ENCODE measurements at regions not wholly inside any gene's neighbourhood (a gene's known extent, or its start where the extent isn't known, plus 50 kb on each side); places are given as distances from the start of the nearest gene placed in this dataset.

DNA sequence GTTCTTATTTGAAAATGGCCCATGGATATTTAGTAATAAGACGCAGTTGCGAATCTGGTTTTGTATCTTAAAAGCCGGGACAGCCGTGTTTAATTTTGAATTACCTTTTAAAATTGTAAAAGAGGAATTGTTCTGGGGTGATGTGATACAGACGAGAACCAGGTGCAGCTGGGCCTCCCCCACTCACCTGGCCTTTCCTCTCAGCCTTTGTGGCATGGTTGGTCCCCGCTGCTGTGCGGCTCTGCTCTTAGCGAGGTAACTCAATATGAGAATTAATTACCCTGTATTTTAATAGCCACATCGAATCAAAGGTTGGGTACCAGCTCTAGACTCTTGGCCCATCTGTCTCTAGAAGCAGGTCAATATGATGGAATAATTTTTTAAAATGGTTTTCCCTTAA lies 56.5 kb upstream of the DACT2 start:
- Histone ChIP-seq H3K79me2 (ENCODE audit: insufficient read depth, low read depth, low read length) (no peaks in the 10 kb centered on the region), H4K20me1 (ENCODE audit: insufficient read depth, low read length) (no peaks in the 10 kb centered on the region), H3K4me3 (ENCODE audit: low read depth, low read length, poor library complexity, severe bottlenecking) (no peak overlapping the region), H3K27ac (ENCODE audit: low read depth, low read length, poor library complexity, severe bottlenecking) (no peak overlapping the region), H2AFZ (ENCODE audit: low read length) (no peak overlapping the region), H3K36me3 (ENCODE audit: insufficient read depth, low read length) (no peaks in the 10 kb centered on the region), H3K9me2 (ENCODE audit: insufficient read depth, low read length) (no peaks in the 10 kb centered on the region), H3K4me1 (ENCODE audit: insufficient read depth, low read length, poor library complexity, severe bottlenecking) (no peaks in the 10 kb centered on the region), H3K9me3 (ENCODE audit: low read length) (no peaks in the 10 kb centered on the region), H3K4me2 (ENCODE audit: low read length) (no peak overlapping the region)
- intact Hi-C loops (cut with micrococcal nuclease; ENCODE audit: unreplicated experiment) = no loop called here
- DNase-seq (ENCODE audit: low spot score) = no peak
- ChIA-PET CTCF (ENCODE audit: unreplicated experiment) (no interaction called here), POLR2A (interaction anchor here (0.7 kb wide), 1 partner anchor 97 kb away, joined by 3 read pairs; no protein-coding TSS in a partner anchor)
- TF ChIP-seq, protein P1, sequence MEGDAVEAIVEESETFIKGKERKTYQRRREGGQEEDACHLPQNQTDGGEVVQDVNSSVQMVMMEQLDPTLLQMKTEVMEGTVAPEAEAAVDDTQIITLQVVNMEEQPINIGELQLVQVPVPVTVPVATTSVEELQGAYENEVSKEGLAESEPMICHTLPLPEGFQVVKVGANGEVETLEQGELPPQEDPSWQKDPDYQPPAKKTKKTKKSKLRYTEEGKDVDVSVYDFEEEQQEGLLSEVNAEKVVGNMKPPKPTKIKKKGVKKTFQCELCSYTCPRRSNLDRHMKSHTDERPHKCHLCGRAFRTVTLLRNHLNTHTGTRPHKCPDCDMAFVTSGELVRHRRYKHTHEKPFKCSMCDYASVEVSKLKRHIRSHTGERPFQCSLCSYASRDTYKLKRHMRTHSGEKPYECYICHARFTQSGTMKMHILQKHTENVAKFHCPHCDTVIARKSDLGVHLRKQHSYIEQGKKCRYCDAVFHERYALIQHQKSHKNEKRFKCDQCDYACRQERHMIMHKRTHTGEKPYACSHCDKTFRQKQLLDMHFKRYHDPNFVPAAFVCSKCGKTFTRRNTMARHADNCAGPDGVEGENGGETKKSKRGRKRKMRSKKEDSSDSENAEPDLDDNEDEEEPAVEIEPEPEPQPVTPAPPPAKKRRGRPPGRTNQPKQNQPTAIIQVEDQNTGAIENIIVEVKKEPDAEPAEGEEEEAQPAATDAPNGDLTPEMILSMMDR (conservative IDR thresholded peaks at IDR 0.05; ENCODE audit: low read length) = no peak
- TF ChIP-seq EZH2phosphoT487 (IDR thresholded peaks at IDR 0.05; ENCODE audit: borderline replicate concordance, low read depth, low read length) = no peak
- BruUV-seq (replicated peaks) = no TSS peak

- no peaks in the 10 kb centered on the region for H3K36me3 ChIP-seq (ENCODE audit: insufficient read depth, low read length)
- H4K20me1 ChIP-seq (ENCODE audit: insufficient read depth, low read length) = no peaks in the 10 kb centered on the region
- H3K79me2 ChIP-seq (ENCODE audit: insufficient read depth, low read depth, low read length) = no peaks in the 10 kb centered on the region
- H3K4me2 ChIP-seq (ENCODE audit: low read length) = no peak overlapping the region
- BruUV-seq (replicated peaks) = no TSS peak
- no peaks in the 10 kb centered on the region for H3K4me1 ChIP-seq (ENCODE audit: insufficient read depth, low read length, poor library complexity, severe bottlenecking)
- no peaks in the 10 kb centered on the region for H3K9me2 ChIP-seq (ENCODE audit: insufficient read depth, low read length)
- no peak overlapping the region for H2AFZ ChIP-seq (ENCODE audit: low read length)
- CTCF ChIA-PET (ENCODE audit: unreplicated experiment) = no interaction called here
- TF ChIP-seq, protein P1 (conservative IDR thresholded peaks at IDR 0.05; ENCODE audit: low read length) = no peak
- no peak for TF ChIP-seq EZH2phosphoT487 (IDR thresholded peaks at IDR 0.05; ENCODE audit: borderline replicate concordance, low read depth, low read length)
- no peak for DNase-seq (ENCODE audit: low spot score)
- intact Hi-C loops (cut with micrococcal nuclease; ENCODE audit: unreplicated experiment) = no loop called here
- POLR2A ChIA-PET = no interaction called here
- H3K4me3 ChIP-seq (ENCODE audit: low read depth, low read length, poor library complexity, severe bottlenecking) = no peak overlapping the region
- no peak overlapping the region for H3K27ac ChIP-seq (ENCODE audit: low read depth, low read length, poor library complexity, severe bottlenecking)
- no peaks in the 10 kb centered on the region for H3K9me3 ChIP-seq (ENCODE audit: low read length)
Observed at GRCh38 chr6:168376811-168377483, 57.4 kb upstream of the DACT2 start.

DNA sequence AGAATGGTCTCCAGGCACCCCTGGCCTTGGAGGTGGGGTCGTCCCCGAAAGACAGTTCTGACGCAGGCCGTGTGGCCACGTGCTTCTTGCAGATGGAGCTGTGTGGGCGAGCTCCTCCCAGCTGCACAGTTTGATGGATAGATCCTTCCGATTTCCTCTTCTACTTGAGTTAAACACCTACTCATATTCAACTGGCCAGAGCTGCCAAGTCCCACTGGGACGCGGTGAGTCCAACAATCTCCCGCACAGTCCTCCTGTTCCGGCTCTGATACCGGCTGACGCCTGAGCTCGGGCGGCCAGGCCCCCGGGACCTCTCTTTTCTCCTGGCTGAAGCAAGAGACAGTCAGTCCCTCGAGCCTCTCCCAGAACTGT lies 57.9 kb upstream of the DACT2 start:
- Histone ChIP-seq H3K9me3 (ENCODE audit: low read length) (no peaks in the 10 kb centered on the region), H3K4me1 (ENCODE audit: insufficient read depth, low read length, poor library complexity, severe bottlenecking) (no peaks in the 10 kb centered on the region), H3K36me3 (ENCODE audit: insufficient read depth, low read length) (no peaks in the 10 kb centered on the region), H3K79me2 (ENCODE audit: insufficient read depth, low read depth, low read length) (no peaks in the 10 kb centered on the region), H3K4me3 (ENCODE audit: low read depth, low read length, poor library complexity, severe bottlenecking) (no peak overlapping the region), H2AFZ (ENCODE audit: low read length) (no peak overlapping the region), H3K9me2 (ENCODE audit: insufficient read depth, low read length) (no peaks in the 10 kb centered on the region), H3K27ac (ENCODE audit: low read depth, low read length, poor library complexity, severe bottlenecking) (no peak overlapping the region), H3K4me2 (ENCODE audit: low read length) (no peak overlapping the region), H4K20me1 (ENCODE audit: insufficient read depth, low read length) (no peaks in the 10 kb centered on the region)
- ChIA-PET POLR2A (interaction anchor here (0.6 kb wide), 1 partner anchor 1225 kb away, joined by 3 read pairs; no protein-coding TSS in a partner anchor), CTCF (ENCODE audit: unreplicated experiment) (no interaction called here)
- intact Hi-C loops (cut with micrococcal nuclease; ENCODE audit: unreplicated experiment) = no loop called here
- TF ChIP-seq, protein P1 (conservative IDR thresholded peaks at IDR 0.05; ENCODE audit: low read length) = no peak
- no peak for TF ChIP-seq EZH2phosphoT487 (IDR thresholded peaks at IDR 0.05; ENCODE audit: borderline replicate concordance, low read depth, low read length)
- DNase-seq (ENCODE audit: low spot score) = no peak
- no TSS peak for BruUV-seq (replicated peaks)
